Spinal cord (tissue), 9 donors: ENCODE measurements at regions not wholly inside any gene's neighbourhood (a gene's known extent, or its start where the extent isn't known, plus 50 kb on each side); places are given as distances from the start of the nearest gene placed in this dataset.

ENCODE experiments used
- DNase-seq, 6 donors: peaks; one replicate each; pipeline versions ENCODE4 v3.0.0 to v3.0.0-alpha.2; 2013 to 2015; ENCODE audit warnings: low spot score in 6 of 6, low read depth in 4 of 6
- H3K27ac ChIP-seq: one replicate; pipeline ENCODE4 v1.5.1; 2013; ENCODE audit warnings: low read depth, low read length, control low read depth
- H3K27me3 ChIP-seq: one replicate; pipeline ENCODE4 v1.6.1; 2013; ENCODE audit warnings: low read length; ENCODE audit not compliant: control insufficient read depth, insufficient read depth
- H3K36me3 ChIP-seq: one replicate; pipeline ENCODE4 v1.6.1; 2013; ENCODE audit warnings: low read length; ENCODE audit not compliant: control insufficient read depth, insufficient read depth
- H3K4me1 ChIP-seq: one replicate; pipeline ENCODE4 v1.6.1; 2013; ENCODE audit warnings: low read length; ENCODE audit not compliant: control insufficient read depth, insufficient read depth
- H3K4me3 ChIP-seq: one replicate; pipeline ENCODE4 v1.5.1; 2013; ENCODE audit warnings: low read depth, low read length, control low read depth
- H3K9me3 ChIP-seq: one replicate; pipeline ENCODE4 v1.6.1; 2013; ENCODE audit warnings: low read length; ENCODE audit not compliant: control insufficient read depth, insufficient read depth
- WGBS: methylation state at CpG from one replicate; pipeline ENCODE4 v1.1.5; 2013; ENCODE audit warnings: missing lambda C conversion rate; ENCODE audit not compliant: insufficient coverage; 5-methylcytosine and 5-hydroxymethylcytosine counted together
- donor health status: healthy.

DNA sequence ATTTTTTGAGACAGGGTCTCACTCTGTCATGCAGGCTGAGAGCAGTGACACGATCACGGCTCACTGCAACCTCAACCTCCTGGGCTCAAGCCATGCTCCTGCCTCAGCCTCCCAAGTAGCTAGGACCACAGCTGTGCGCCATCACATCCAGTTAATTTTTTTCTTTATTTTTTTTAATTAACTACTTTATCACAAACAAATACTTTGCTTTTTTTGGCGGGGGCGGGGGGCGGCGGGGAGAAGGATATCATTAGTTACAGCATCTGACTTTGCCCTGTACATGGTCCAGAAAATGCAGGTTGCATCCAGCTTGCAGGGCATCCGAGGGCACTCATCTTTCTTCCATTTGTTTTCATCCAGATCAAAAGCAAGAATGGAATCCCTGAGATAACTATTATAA is 201.8 kb upstream of the IER5L start:
- H3K27ac ChIP-seq: no peak overlapping the region
- H3K9me3 ChIP-seq: no peaks in the 10 kb centered on the region
- 85% methylated on average over 5 of the region's 8 CpGs for WGBS
- H3K4me1 ChIP-seq: peaks cover 37% of the 10 kb centered on the region
- H3K4me3 ChIP-seq: no peak overlapping the region
- H3K27me3 ChIP-seq: no peaks in the 10 kb centered on the region
- DNase-seq: no peak
- no peaks in the 10 kb centered on the region for H3K36me3 ChIP-seq

DNA sequence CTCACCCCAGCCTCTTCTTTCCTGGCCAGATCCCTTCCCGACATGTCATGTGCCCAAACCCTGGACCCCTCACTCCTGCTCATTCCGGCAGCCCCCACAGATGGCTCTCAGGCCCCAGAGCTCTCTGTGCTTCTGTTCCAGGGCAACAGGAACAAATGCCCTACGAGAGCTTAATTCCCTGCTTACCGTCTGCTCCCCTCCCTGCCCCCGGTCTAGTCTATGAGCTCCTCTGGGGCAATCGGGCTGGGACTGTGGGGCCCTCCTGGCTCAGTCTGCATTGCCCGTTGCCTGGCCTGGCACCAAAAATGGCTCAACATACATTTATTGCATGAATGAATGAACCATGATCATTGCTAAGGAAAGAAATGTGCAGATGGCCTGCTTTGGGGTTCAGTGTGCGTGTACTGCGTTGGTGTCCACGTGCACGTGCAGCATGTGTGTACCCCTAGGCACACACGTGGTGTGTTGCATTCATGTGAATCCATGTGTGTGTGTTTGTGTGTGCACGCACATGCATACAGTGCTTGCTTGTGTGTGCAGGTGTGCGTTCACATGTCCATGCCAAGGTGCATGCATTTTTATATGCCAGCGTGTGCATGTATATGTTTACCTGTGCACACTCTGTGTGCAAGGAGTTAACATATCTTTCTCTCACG is 201.2 kb upstream of the IER5L start:
- Histone ChIP-seq H3K4me1 (peaks cover 37% of the 10 kb centered on the region), H3K4me3 (no peak overlapping the region), H3K27me3 (no peaks in the 10 kb centered on the region), H3K36me3 (no peaks in the 10 kb centered on the region), H3K9me3 (no peaks in the 10 kb centered on the region), H3K27ac (no peak overlapping the region)
- DNase-seq: no peak
- 72% methylated on average over 15 of the region's 16 CpGs for WGBS

DNA sequence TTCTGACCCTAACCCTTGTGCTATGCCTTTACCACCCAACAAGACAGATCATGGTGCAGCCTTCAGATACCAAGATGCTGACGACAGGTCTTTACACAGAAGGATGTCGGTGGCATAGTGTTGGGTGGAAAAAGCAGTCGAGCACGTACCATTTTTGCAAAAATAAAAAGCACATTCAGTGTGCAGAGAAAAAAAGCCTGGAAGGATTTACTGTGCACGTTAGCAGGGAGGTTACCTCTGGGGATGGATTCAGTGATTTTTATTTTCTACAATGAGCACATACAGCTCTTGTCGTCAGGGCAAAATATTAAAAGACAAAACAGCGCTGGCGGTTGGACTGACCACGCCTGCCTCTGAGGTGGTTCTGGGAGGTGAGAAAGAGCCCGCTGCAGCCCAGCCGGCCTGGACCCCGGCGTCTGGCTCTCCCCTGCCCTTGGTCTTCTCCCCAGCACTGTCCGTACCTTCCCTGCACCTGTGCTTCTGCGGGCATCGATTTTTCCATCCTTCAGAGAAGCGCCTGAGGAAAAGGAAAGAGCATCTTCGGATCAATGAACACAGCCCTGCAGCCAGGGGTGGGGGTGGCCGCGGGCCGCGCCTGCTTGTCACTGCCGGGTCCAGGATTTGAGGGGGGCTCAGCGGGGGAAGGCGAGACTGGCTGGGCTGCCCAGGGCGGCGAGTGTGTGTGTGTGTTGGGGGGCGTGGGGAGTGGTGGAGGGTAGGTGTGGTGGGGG is 200.0 kb upstream of the IER5L start:
- WGBS: 55% methylated on average over 26 of the region's 28 CpGs
- H3K9me3 ChIP-seq: no peaks in the 10 kb centered on the region
- no peak overlapping the region for H3K27ac ChIP-seq
- no peaks in the 10 kb centered on the region for H3K36me3 ChIP-seq
- H3K27me3 ChIP-seq: no peaks in the 10 kb centered on the region
- H3K4me1 ChIP-seq: peaks cover 27% of the 10 kb centered on the region
- no peak overlapping the region for H3K4me3 ChIP-seq
- peak in 1 of 6 donors; percentile 78 for DNase-seq

DNA sequence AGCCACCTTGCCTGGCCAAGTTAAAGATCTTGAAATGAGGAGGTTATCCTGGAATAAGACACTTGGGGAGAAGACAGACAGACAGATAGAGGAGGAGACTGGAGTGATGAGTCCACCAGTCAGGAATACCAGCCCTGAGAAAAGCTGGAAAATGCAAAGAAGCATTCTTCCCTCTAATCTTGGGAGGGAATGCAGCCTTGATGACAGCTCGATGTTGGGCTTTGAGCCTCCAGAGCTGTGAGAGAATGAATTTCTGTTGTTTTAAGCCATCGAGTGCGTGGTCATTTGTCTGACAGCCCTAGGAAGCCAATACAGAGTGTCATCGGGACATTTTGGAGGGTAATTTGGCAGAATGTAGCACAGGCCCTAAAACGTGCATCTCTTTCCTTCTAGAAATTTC is 199.1 kb upstream of the IER5L start:
- H3K9me3 ChIP-seq: no peaks in the 10 kb centered on the region
- no peak overlapping the region for H3K27ac ChIP-seq
- 65% methylated on average over 2 of the region's 5 CpGs for WGBS
- H3K4me3 ChIP-seq: no peak overlapping the region
- H3K4me1 ChIP-seq: peaks cover 18% of the 10 kb centered on the region
- no peak for DNase-seq
- no peaks in the 10 kb centered on the region for H3K36me3 ChIP-seq
- no peaks in the 10 kb centered on the region for H3K27me3 ChIP-seq

DNA sequence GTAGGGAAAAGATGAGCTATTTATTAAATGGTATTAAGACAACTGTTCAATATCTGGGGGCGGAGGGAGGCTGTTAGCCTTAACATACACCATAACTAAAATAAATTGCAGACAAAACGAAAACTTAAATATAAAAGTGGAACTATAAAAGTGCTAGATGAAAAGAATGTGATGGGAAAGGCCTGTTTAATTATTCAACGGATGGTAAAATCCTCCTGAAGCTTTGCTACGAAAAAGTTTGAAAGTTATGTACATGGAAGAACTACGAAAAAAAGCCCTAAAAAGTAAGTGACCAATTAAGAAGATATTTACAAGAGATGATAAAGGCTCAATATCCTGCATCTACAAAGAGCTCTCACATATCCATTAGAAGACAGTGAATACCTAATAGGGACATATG is 197.8 kb upstream of the IER5L start:
- Histone ChIP-seq H3K9me3 (no peaks in the 10 kb centered on the region), H3K27ac (no peak overlapping the region), H3K4me1 (peaks cover 17% of the 10 kb centered on the region), H3K36me3 (no peaks in the 10 kb centered on the region), H3K27me3 (no peaks in the 10 kb centered on the region), H3K4me3 (no peak overlapping the region)
- no peak for DNase-seq
- WGBS: no CpG with 5 or more reads among the region's 5 CpGs

DNA sequence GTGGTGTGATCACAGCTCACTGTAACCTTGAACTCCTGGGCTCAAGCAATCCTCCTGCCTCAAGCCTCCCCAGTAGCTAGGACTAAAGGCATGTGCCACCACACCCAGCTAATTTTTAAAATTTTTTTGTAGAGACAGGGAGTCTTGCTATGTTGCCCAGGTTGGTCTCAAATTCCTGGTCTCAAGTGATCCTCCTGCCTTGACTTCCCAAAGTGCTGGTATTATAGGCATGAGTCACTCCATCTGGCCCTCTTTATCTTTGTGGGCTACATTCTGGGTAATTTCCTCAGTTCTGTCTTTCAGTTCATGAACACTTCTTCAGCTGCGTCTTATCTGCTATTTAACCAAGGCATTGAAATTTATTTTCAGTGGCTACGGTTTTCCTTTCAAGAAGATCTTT is 196.6 kb upstream of the IER5L start:
- no CpG with 5 or more reads among the region's 2 CpGs for WGBS
- no peaks in the 10 kb centered on the region for H3K9me3 ChIP-seq

DNA sequence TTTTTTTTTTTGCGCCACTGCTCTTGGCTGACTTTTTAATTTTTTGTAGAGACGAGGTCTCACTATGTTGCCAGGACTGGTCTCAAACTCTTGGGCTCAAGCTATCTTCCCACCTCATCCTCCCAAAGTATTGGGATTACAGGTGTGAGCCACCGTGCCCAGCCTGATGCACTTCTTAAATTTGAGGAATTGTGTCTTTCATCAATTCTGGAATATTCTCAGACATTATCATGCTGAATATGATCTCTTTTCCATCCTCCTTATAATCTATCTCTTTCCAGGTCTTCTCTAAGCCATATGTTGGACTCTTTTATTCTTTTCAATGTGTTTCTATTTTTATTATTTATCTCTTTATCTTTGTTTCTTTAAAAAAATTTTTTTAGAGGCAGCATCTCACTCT is 196.2 kb upstream of the IER5L start:
- Histone ChIP-seq H3K27me3 (no peaks in the 10 kb centered on the region), H3K4me3 (no peak overlapping the region), H3K36me3 (no peaks in the 10 kb centered on the region), H3K9me3 (no peaks in the 10 kb centered on the region), H3K4me1 (peaks cover 13% of the 10 kb centered on the region), H3K27ac (no peak overlapping the region)
- DNase-seq: no peak
- WGBS: no CpG with 5 or more reads among the region's 3 CpGs

More for the DNA sequence above, 196.6 kb upstream of the IER5L start:
- Histone ChIP-seq H3K4me1 (peaks cover 17% of the 10 kb centered on the region), H3K36me3 (no peaks in the 10 kb centered on the region), H3K27ac (no peak overlapping the region), H3K27me3 (no peaks in the 10 kb centered on the region), H3K4me3 (no peak overlapping the region)
- no peak for DNase-seq

DNA sequence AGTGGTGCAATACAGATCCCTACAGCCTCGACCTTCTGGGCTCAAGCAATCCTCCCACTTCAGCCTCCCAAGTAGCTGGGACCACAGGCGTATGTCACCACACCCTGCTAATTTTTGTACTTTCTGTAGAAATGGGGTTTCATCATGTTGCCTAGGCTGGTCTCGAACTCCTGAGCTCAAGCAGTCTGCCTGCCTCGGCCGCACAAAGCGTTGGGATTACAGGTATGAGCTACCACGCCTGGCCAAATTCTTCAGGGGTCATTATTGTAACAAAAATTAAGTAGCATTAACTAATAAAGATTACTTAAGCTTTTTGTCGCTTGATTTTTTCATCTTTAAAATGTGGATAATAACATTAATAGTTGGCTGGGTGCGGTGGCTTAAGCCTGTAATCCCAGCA is 195.3 kb upstream of the IER5L start:
- Histone ChIP-seq H3K4me3 (no peak overlapping the region), H3K36me3 (no peaks in the 10 kb centered on the region), H3K9me3 (no peaks in the 10 kb centered on the region), H3K4me1 (peaks cover 4% of the 10 kb centered on the region), H3K27ac (no peak overlapping the region), H3K27me3 (no peaks in the 10 kb centered on the region)
- 100% methylated on average over 1 of the region's 9 CpGs for WGBS
- no peak for DNase-seq

DNA sequence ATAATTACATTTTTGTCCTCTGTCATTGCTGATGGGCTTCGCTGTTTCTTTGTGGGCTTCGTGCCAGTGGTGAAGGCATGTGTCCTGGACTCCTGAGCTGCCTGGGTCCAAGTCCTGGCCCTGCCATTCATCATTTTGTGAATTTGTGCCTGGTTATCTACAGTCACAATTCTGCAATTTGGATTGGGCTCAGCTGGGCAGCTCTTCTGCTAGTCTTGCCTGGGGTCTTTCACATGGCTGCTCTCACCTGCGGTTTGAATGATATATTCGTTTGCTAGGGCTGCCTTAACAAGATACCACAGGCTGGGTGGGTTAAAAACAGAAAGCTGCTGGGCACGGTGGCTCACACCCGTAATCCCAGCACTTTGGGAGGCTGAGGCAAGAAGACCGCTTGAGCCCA is 192.7 kb upstream of the IER5L start:
- Histone ChIP-seq H3K27ac (no peak overlapping the region), H3K27me3 (no peaks in the 10 kb centered on the region), H3K4me1 (no peaks in the 10 kb centered on the region), H3K4me3 (no peak overlapping the region), H3K9me3 (no peaks in the 10 kb centered on the region), H3K36me3 (no peaks in the 10 kb centered on the region)
- DNase-seq: no peak
- 91% methylated on average over 6 of the region's 7 CpGs for WGBS

DNA sequence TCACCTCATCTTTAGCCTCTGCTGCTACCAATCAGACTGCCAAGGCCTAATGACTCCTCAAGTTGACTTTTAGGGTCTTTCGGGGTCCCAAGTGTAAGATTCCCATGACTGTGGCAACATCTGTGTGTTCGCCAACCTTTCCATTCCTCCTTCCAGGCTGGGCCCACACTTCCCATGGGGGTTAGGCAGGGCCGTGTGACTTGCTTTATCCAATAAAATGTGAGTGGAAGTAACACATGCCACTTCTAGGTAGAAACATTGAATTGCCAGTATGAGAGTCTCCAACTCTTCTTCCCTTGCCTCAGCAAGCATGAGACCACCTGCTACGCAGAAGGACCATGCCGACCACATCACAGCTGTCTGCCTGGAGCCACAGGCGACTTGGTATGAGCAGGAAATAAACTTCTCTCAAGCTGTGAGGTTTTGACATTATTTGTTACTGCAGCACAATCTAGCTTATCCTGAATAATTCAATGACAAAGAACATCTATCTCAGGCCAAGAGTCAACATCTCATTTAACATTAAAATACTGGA is 190.4 kb upstream of the IER5L start:
- WGBS: 90% methylated on average over 2 of the region's 6 CpGs
- H3K27ac ChIP-seq: no peak overlapping the region
- no peak overlapping the region for H3K4me3 ChIP-seq
- H3K4me1 ChIP-seq: no peaks in the 10 kb centered on the region
- no peaks in the 10 kb centered on the region for H3K27me3 ChIP-seq
- DNase-seq: no peak
- no peaks in the 10 kb centered on the region for H3K36me3 ChIP-seq
- H3K9me3 ChIP-seq: no peaks in the 10 kb centered on the region
